ENCODE measurements at regions not wholly inside any gene's neighbourhood (a gene's known extent, or its start where the extent isn't known, plus 50 kb on each side); places are given as distances from the start of the nearest gene placed in this dataset.
A peak's percentile ranks its signal among the peaks of the same experiment; 100 is the strongest.
"Not testable (repeated sequence)": the region's sequence is repeated elsewhere in the genome, so short reads cannot be mapped to it uniquely, and the experiment has no call there.

DNA sequence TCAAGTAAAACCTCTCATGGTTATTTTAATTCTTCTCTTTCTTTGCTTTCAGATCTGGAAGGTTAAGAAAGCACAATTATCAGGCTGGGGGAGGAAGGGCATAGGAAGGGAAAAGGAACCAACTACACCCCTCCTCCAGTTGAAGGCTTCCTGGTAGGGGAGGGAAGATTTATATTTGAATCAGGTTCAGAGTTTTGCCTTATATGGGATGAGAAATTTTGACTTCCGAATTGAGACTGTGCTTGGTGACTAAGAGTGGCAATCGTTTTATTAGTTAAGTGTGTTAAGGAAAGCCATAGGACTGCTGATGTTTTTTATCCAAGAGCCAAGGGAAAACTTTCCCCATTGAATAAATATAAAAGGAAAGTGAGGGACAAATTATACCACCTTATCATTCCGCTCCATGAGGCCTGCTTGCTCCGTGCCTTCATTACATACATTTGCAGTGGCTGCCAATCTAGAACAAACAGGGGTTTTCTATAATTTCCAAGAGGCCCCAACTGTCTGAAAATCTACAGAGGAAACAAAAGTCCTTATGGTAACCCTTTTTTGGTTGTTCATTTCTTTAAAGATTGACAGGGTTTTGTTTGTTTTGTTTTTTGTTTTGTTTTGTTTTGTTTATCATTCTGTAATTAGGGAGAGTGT is 115.7 kb upstream of the EPB41L4A start:
- DNase-seq: no peak

DNA sequence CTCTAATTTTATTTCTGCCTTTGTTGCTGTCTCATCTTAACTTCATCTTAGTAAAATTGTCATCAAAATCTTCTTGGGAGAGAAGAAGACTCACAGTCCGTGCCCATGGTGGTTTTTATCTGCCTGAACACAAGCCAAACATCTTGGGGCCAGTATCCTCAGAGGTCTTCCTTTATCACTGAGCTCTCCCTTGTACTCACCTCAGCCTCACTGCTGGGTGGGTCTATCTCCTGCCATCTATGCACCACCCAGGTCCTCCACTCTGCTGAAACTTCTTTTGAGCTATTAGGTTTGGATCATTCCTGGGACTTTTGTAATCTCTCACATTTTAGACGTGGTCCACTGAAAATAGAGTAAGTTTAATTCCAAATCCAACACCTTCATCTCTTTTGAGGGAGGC is 116.3 kb upstream of the EPB41L4A start:
- no peak for DNase-seq

DNA sequence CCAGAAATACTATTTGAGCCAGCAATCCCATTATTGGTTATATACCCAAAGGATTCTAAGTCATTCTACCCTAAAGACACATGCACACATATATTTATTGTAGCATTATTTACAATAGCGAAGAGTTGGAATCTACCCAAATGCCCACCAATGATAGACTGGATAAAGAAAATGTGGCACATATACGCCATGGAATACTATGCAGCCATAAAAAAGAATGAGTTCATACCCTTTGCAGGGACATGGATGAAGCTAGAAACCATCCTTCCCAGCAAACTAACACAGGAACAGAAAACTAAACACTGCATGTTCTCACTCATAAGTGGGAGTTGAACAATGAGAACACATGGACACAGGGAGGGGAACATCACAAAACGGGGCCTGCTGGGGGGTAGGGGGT is 125.5 kb upstream of the EPB41L4A start:
- not testable (repeated sequence) for DNase-seq

GRCh38 chr5:112546946-112547592 is 128.0 kb upstream of the EPB41L4A start:
- no peak for DNase-seq

GRCh38 chr5:112548246-112548881 is 129.3 kb upstream of the EPB41L4A start:
- no peak for DNase-seq

DNA sequence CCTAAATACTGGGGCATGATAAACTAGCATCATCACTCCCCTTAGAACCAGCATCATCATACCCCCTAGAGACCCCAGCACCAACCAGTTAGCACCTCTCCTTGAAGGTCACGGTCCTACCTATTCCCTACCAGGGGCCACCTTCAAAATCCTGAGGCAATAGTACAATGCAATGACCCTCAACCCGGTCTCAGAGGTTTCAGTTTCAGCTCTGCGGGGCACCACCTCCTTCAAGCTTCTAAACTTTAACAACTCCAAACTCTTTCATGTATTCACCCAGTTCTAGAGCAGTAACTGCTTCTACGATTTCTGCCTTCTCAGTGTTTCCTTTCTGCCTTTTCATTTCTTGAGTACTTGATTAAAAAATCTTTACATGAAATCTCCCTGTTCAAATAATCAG is 130.1 kb upstream of the EPB41L4A start:
- DNase-seq: no peak

DNA sequence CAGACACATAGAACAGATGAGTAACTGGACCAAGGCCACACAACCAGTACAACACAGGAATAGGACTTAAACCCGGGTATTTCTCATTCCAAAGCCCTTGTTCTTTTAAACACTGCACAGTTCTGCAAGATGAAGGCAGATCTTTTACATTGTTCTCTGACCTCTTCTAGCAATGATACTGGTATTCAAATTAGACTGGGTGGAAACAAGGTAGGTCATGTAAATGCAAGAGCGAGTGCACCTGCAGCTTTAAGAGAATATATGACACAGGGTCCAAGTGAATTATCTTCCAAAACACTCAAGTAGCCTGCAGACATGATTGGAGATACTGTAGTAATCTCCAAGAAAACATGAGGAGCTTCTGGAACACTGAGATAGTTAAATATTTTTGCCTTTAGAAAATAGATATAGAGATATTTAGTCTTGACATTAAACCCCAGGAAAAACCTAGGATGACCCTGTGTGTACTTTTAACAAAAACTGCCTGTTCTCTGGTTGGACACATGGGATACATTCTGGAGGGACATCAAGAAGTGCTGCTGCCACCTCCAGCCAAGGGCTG is 130.6 kb upstream of the EPB41L4A start:
- DNase-seq: no peak

GRCh38 chr5:112551419-112552032 is 132.4 kb upstream of the EPB41L4A start:
- peak in 1 of 2 donors; percentile 30 for DNase-seq

DNA sequence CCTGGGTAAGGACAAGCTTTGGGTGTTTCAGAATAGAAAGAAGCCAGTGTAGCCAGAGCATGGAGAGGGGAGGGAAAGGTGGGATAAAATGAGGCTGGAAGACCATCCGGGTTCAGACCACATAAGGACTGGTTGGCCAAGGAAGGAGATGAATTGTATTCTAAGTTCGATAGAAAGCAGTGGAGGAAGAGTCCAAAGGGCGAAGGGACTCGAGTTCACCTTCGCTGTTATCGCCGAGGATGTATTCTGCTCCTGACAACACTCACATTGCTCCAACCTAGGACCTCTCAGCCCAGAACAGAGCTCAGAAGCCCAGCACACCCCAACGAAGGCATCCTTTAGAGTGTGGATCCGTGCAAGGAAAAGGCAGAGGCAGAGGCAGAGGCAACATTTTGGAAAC is 133.1 kb upstream of the EPB41L4A start:
- DNase-seq: no peak

DNA sequence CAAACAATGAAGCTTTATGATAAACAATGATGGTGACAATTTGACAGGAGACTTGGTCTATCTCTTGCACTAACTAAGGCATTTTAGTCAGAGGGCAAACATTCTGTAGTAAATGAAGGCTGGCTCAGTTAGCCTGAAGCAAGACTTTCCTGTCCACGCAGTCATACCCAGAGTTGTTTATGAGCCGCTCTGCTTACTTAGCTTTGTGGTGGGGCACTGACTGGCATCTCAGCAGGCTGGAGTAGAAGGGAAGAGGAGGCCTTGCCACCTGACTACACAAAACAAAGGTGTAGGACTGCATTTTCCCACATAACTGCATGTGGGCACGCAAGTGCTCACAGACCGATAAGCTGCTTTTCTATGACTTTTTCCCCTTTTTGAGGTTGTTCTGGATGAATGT is 133.7 kb upstream of the EPB41L4A start:
- no peak for DNase-seq

DNA sequence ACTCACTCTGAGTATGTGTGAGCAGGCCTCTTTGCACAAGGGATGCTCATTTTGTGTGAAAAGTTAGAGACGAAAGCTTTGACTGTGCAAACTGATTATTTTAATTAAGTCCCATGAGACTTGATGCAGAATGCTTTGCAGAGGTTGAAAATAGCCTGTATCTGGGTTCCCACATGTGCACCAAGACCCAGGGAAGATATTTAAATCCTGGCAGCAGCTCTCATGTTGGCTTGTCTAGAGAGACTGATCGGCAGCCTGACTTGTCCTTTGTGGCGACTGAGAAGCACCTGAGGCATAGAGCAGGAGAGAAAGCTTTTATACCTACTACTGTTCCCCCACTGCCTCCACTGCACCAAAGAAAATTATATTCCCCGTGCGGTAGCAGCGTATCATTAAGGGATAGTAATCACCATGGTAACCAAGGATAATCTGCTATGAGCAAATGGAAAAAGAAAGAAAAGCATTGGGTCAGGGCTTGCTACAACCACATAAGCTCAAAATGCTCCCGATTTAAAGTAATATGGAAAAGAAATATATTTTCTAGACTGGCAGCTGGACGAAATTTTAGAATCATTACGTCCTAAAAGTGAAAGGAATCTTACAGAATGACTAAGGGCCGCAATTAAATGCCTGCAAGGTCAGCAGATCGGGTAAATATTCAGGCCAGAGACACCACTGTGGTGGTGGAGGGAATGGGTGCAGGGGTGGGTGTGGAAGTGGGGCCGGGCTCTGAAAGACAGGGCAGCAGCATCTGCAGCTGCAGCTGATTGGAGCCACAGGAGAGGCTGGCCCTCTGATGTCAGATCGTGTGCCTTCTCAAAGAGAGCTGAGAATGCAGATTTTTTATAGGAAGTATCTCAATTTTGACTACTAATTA is 135.3 kb upstream of the EPB41L4A start:
- no peak for DNase-seq

DNA sequence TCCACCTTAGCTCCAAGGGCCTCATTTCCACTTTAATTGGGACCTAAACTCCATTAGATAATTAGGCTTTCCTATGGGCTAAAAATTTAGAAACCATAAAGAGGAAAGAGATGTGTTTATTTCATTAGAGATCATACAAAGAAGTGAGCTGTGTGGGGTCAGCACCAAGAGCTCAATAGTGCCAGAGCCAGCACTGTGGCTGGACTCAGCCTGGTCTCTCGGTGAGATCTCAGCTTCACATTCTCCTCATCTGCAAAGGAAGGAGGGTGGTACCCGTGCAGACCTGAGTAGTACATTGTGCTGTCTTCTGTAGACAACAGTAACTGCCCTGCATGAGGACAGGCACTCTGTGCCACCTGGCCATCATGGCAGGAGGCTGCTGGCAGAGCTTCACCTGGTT is 136.1 kb upstream of the EPB41L4A start:
- no peak for DNase-seq

- DNase-seq: no peak
These were observed 136.6 kb upstream of the EPB41L4A start for GRCh38 chr5:112555691-112556090.

GRCh38 chr5:112559501-112559900 is 140.4 kb upstream of the EPB41L4A start:
- DNase-seq: not testable (repeated sequence)

DNA sequence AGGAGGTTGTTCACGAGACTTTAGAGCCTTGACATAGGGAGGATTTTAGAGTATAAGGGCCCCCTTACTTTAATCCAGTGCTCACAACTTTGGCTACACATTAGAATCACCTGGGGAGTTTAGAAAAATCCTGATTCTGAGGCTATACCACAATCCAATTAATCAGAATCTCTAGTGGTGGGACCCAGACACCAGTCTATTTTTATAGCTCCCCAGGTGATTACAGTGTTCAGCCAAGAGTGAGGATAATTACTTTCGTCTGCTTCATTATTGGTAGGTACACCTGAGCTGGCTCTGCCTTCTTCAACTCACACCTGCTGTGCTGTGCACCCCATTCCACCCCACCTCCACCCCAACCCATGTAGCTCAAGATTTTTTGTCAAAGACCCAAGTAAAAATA is 141.3 kb upstream of the EPB41L4A start:
- no peak for DNase-seq

DNA sequence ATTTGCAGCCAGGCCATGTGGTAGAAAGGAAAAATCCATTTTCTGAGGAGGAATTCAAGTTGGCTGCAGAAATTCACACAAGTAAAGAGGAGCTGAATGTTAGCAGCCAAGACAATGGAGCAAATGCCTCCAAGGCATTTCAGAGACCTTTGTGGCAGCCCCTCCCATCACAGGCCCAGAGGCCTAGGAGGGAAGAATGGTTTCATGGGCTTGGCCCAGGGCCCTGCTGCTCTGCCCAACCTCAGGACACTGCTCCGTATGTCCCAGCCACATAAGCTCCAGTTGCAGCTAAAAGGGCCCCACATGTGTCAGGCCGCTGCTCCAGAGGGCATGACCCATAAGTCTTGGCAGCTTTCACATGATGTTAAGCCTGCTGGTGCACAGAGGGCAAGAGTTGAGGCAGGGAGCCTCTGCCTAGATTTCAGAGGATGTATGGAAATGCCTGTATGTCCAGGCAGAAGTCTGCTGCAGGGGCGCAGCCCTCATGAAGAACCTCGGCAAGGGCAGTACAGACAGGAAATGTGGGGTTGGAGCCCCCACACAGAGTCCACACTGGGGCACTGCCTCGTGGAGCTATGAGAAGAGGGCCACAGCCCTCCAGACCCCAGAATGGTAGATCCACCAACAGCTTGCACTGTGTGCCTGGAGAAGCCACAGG is 144.2 kb upstream of the EPB41L4A start:
- DNase-seq: no peak

DNA sequence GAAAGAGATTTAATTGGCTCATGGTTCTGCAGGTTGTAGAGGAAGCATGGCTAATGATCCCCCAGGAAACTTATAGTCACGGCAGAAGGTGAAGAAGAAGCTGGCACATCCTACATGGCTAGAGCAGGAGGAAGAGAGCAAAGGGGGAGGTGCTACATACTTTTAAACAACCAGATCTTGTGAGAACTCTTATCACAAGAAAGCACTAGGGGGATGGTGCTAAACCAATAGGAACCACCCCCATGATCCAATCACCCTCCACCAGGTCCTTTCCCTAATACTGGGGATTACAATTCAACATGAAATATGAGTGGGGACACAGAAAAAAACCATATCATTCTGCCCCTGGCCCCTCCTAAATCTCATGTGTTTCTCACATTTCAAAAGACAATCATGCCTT is 147.2 kb upstream of the EPB41L4A start:
- DNase-seq: no peak

- no peak for DNase-seq
These were observed 150.5 kb upstream of the EPB41L4A start for GRCh38 chr5:112569596-112569995.

DNA sequence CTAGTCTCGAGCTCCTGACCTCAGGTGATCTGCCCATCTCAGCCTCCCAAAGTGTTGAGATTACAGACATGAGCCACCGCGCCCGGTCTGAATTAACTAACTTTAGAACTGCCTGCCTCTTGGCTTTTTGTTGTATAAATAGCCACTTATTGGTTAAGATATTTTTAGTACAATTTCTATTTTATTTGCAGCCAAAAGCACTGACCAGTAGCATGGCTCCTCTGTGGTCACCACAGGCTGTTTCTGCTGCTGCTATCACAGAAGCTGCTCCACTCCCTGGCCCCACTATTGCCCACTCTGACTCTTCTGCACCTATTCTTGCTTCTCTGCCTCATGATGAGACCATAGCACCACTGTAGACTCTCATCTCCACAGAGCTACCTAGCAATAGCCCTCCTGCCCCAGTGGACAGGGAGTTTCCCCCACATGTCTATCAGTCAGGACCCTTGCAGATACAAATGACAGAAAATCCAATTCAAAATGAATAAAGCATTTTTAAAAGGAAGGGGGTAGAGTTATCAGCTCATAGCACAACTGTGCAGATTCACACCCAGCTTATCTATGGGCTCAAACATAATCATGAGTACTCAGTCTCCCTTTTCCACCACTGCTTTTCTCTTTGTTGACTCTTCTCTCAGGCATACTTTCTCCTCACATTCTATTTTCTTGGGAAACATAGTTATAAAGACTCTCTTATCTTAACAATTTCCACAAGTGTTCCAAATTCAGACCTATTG is 151.8 kb upstream of the EPB41L4A start:
- no peak for DNase-seq

GRCh38 chr5:112573441-112573840 is 154.4 kb upstream of the EPB41L4A start:
- DNase-seq: no peak

DNA sequence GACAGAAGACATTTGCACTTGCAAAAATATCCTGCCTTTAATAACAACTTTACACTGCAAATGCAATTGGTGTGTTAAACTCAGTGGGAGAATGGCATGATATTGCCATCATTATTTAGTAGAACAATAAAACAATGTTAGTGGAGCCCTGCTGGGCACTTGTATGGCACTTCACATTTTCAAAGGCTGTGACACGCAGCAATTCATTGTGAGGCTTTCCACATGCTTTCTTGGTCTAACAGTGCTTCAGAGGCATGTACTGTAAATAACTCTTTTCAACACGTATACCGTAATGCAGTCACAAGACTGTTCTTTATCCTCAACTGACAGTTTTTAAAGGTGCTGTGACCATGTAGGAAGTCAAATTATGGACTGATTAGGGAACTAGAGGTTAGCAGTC is 155.5 kb upstream of the EPB41L4A start:
- no peak for DNase-seq

Data from stimulated activated CD4-positive, alpha-beta T cell treated with anti-CD3 and anti-CD28 coated beads, Interleukin-2, amount 100 ng/mL, for 24 hours (primary cell).